Heart right ventricle (tissue), 16 donors: ENCODE measurements at regions not wholly inside any gene's neighbourhood (a gene's known extent, or its start where the extent isn't known, plus 50 kb on each side); places are given as distances from the start of the nearest gene placed in this dataset.
"Not testable (repeated sequence)": the region's sequence is repeated elsewhere in the genome, so short reads cannot be mapped to it uniquely, and the experiment has no call there.

Source experiments
- ATAC-seq, 8 donors: fragments of 200-7000 bp; cut with Tn5 transposase; one replicate each; pipeline ENCODE4 v1.9.1; 2020; ENCODE audit warnings: mild to moderate bottlenecking in 8 of 8, moderate library complexity in 8 of 8, moderate number of reproducible peaks in 1 of 8
- DNase-seq, 2 donors: peaks; one replicate each; pipeline ENCODE4 v3.0.0-alpha.2; 2020
- H3K27ac ChIP-seq, 10 donors: fragments of 200-600 bp; sonication (generic) in 2 of 10; one replicate each; pipeline versions ENCODE4 v1.5.0 to v1.8.0; 2020 to 2022; ENCODE audit warnings: mild to moderate bottlenecking in 3 of 10
- H3K27me3 ChIP-seq, 7 donors: fragments of 200-600 bp; one replicate each; pipeline ENCODE4 v1.8.0; 2021 to 2022; ENCODE audit warnings: mild to moderate bottlenecking in 2 of 7
- H3K36me3 ChIP-seq, 9 donors: fragments of 200-600 bp; sonication (generic) in 1 of 9; one replicate each; pipeline versions ENCODE4 v1.5.0 to v1.8.0; 2020 to 2022; ENCODE audit warnings: mild to moderate bottlenecking in 2 of 9
- H3K4me1 ChIP-seq, 9 donors: fragments of 200-600 bp; sonication (generic) in 1 of 9; one replicate each; pipeline versions ENCODE4 v1.5.0 to v1.8.0; 2020 to 2022; ENCODE audit warnings: mild to moderate bottlenecking in 4 of 9
- H3K4me3 ChIP-seq, 10 donors: fragments of 200-600 bp; sonication (generic) in 2 of 10; one replicate each; pipeline versions ENCODE4 v1.5.0 to v1.8.0; 2020 to 2022; ENCODE audit warnings: mild to moderate bottlenecking in 7 of 10, moderate library complexity in 2 of 10
- H3K9me3 ChIP-seq, 11 donors: fragments of 200-600 bp in 10 of 11; sonication (generic) in 2 of 11; one replicate each; pipeline versions ENCODE4 v1.5.0 to v1.8.0; 2013 to 2022; ENCODE audit warnings: mild to moderate bottlenecking in 2 of 11, control low read depth in 1 of 11, moderate library complexity in 1 of 11
- CTCF ChIP-seq, 9 donors: fragments of 200-600 bp; sonication (generic) in 2 of 9; IDR thresholded peaks; one replicate each; pipeline versions ENCODE4 v1.5.0 to v1.8.0; 2021 to 2022; ENCODE audit warnings: antibody characterized with exemption in 9 of 9, mild to moderate bottlenecking in 5 of 9, moderate library complexity in 1 of 9
- WGBS, 2 donors: extraction: QIAGEN DNeasy Blood & Tissue Kit; methylation state at CpG; one replicate each; pipeline ENCODE4 v1.1.7; 2013; ENCODE audit warnings: inconsistent platforms in 1 of 2; 5-methylcytosine and 5-hydroxymethylcytosine counted together
- intact Hi-C, 10 donors: fragments of 100-400 bp; cut with DNase I; formaldehyde crosslinking; loops; one replicate each; pipeline versions ENCODE4 v1.11.1 to v1.14.2; 2022
- donor health status: Arrhythmogenic right ventricular cardiomyopathy.
- donor health status: ischemic (EF 13 %, LVEDD 7.1; RV severe dilation, severe dysfunction).
- donor health status: healthy with polysubstance abuse.
- donor health status: DM: no; HTN: yes; CAD: no.
- donor health status: DM: no; HTN: no; CAD: no.
- donor health status: ischemic (EF 25% LVEDD 6.9; RV normal size, moderate dysfunction).
- donor health status: ischemic (EF 25% LVEDD 5.7; RV mildly dilated, moderate dysfunction).
- donor health status: healthy.
- donor health status: DM: yes; HTN: yes; CAD: no.
- donor health status: Ischemic cardiomyopathy.
- donor health status: ischemic (EF 35%, LVEDD 5.7; RV mildly dilated, moderate dysfunction).
- donor health status: nonischemic (EF 11% LVEDD 7.7; RV severe dilation, severe dysfunction).
- donor health status: DM: yes; HTN: yes; CAD: no.
- donor health status: PGD.
- donor health status: ischemic (EF 29% LVEDD 5.4; RV normal size, mild dysfunction).
- donor health status: nonischemic (EF 23%, LVEDD 6.1; RV moderate dilation, normal function).

- TF ChIP-seq CTCF (IDR thresholded peaks at IDR 0.05): no peak
- ATAC-seq (peak in 1 of 8 donors; percentile 17), DNase-seq (no peak)
- no peaks in the 10 kb centered on the region for H3K27me3 ChIP-seq
- H3K4me1 ChIP-seq: no peaks in the 10 kb centered on the region
- H3K36me3 ChIP-seq: no peaks in the 10 kb centered on the region
- intact Hi-C loops: no loop called here
- H3K27ac ChIP-seq: no peak overlapping the region
- WGBS, 2 donors: 92 to 93% methylated on average over 48 of the region's 48 CpGs
- no peaks in the 10 kb centered on the region for H3K9me3 ChIP-seq
- H3K4me3 ChIP-seq: no peak overlapping the region
These were observed 107.7 kb upstream of the DNAJC10 start for GRCh38 chr2:182608181-182608845.

GRCh38 chr2:182609005-182609404 lies 107.1 kb upstream of the DNAJC10 start:
- H3K4me3 ChIP-seq, DNase-seq, H3K27me3 ChIP-seq, H3K9me3 ChIP-seq, H3K4me1 ChIP-seq, intact Hi-C loops, H3K27ac ChIP-seq, H3K36me3 ChIP-seq, ATAC-seq: not testable (repeated sequence)
- WGBS, 2 donors: 91 to 97% methylated on average over 4 of the region's 4 CpGs

GRCh38 chr2:182610231-182610630 lies 105.8 kb upstream of the DNAJC10 start:
- Histone ChIP-seq H3K4me3 (no peak overlapping the region), H3K27ac (no peak overlapping the region), H3K4me1 (no peaks in the 10 kb centered on the region), H3K27me3 (no peaks in the 10 kb centered on the region), H3K36me3 (no peaks in the 10 kb centered on the region), H3K9me3 (no peaks in the 10 kb centered on the region)
- ATAC-seq (no peak), DNase-seq (no peak)
- intact Hi-C loops: no loop called here
- TF ChIP-seq CTCF (IDR thresholded peaks at IDR 0.05): no peak
- 77 to 82% methylated on average over 2 of the region's 2 CpGs for WGBS, 2 donors

GRCh38 chr2:182611009-182611408 lies 105.0 kb upstream of the DNAJC10 start:
- Histone ChIP-seq H3K4me1 (no peaks in the 10 kb centered on the region), H3K4me3 (no peak overlapping the region), H3K27me3 (no peaks in the 10 kb centered on the region), H3K36me3 (no peaks in the 10 kb centered on the region), H3K27ac (no peak overlapping the region), H3K9me3 (no peaks in the 10 kb centered on the region)
- ATAC-seq: no peak
- WGBS, 2 donors: 91 to 96% methylated on average over 3 of the region's 3 CpGs
- no peak for DNase-seq
- TF ChIP-seq CTCF (IDR thresholded peaks at IDR 0.05): no peak
- intact Hi-C loops: no loop called here

- intact Hi-C loops: no loop called here
- Histone ChIP-seq H3K4me3 (no peak overlapping the region), H3K36me3 (no peaks in the 10 kb centered on the region), H3K4me1 (peaks cover 0 to 18% (median 6%) of the 10 kb centered on the region in 9 donors), H3K9me3 (no peaks in the 10 kb centered on the region), H3K27ac (no peak overlapping the region), H3K27me3 (no peaks in the 10 kb centered on the region)
- DNase-seq (no peak), ATAC-seq (no peak)
- TF ChIP-seq CTCF (IDR thresholded peaks at IDR 0.05): no peak
These were observed 101.0 kb upstream of the DNAJC10 start for GRCh38 chr2:182615036-182615435.
